AG09309 (cell line): ENCODE measurements at regions not wholly inside any gene's neighbourhood (a gene's known extent, or its start where the extent isn't known, plus 50 kb on each side); places are given as distances from the start of the nearest gene placed in this dataset.
"Not testable (repeated sequence)": the region's sequence is repeated elsewhere in the genome, so short reads cannot be mapped to it uniquely, and the experiment has no call there.

ENCODE experiments used
- DNase-seq: peaks from one replicate; pipeline ENCODE4 v3.0.0-alpha.2; 2010; ENCODE audit warnings: low read depth
- H3K4me3 ChIP-seq: 2 replicates; pipeline ENCODE4 v1.5.1; 2011; ENCODE audit warnings: mild to moderate bottlenecking, low read depth, low read length, moderate library complexity; ENCODE audit not compliant: control insufficient read depth
- CTCF ChIP-seq: IDR thresholded peaks from 2 replicates; pipeline ENCODE4 v1.5.1; 2011; ENCODE audit warnings: mild to moderate bottlenecking, low read depth, low read length, inconsistent platforms; ENCODE audit not compliant: insufficient read depth, control insufficient read depth; ENCODE audit errors: missing control alignments

- H3K4me3 ChIP-seq = no peak overlapping the region
- no peak for TF ChIP-seq CTCF
- no peak for DNase-seq
Observed at GRCh38 chr14:85858634-85859033, 328.7 kb downstream of the FLRT2 start.

GRCh38 chr14:85856430-85856829 is 326.5 kb downstream of the FLRT2 start:
- H3K4me3 ChIP-seq = no peak overlapping the region
- DNase-seq = no peak
- no peak for TF ChIP-seq CTCF

- no peak for DNase-seq
- TF ChIP-seq CTCF = no peak
- H3K4me3 ChIP-seq = no peak overlapping the region
Observed at GRCh38 chr14:85853996-85854526, 324.1 kb downstream of the FLRT2 start.

GRCh38 chr14:85852906-85853305 is 323.0 kb downstream of the FLRT2 start:
- DNase-seq = no peak
- TF ChIP-seq CTCF = no peak
- H3K4me3 ChIP-seq = no peak overlapping the region

- not testable (repeated sequence) for H3K4me3 ChIP-seq, DNase-seq
Observed at GRCh38 chr14:85852123-85852522, 322.2 kb downstream of the FLRT2 start.

GRCh38 chr14:85830549-85830948 is 300.6 kb downstream of the FLRT2 start:
- DNase-seq, H3K4me3 ChIP-seq: not testable (repeated sequence)

- not testable (repeated sequence) for H3K4me3 ChIP-seq, DNase-seq
Observed at GRCh38 chr14:85829601-85830000, 299.7 kb downstream of the FLRT2 start.

- DNase-seq = no peak
- H3K4me3 ChIP-seq = no peak overlapping the region
- TF ChIP-seq CTCF = no peak
Observed at GRCh38 chr14:85824526-85824925, 294.6 kb downstream of the FLRT2 start.
